ENCODE measurements at regions not wholly inside any gene's neighbourhood (a gene's known extent, or its start where the extent isn't known, plus 50 kb on each side); places are given as distances from the start of the nearest gene placed in this dataset.

DNA sequence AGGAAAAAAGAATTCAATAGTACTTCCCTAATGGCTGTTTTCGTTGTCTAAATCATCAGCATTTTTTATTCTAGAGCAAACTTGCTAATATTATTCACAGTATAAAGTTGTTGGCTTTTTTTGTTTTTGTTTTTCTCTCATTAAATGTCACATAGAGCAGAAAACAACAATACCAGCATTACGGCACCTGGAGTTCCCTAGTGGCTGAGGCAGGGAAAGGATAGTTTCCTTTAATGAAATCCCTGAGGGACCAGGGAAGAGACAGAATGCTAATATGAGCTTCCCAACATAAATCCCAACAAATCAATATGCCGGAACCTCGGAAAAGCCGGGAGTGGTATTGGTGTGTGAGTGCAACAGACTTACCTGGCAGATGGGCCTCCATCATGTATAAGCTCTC lies 235.2 kb upstream of the ASCC3 start:
- TF ChIP-seq POLR2A (IDR thresholded peaks at IDR 0.05) = no peak
- TF ChIP-seq CTCF (IDR thresholded peaks at IDR 0.05) = no peak
